Germinal center (tissue), 1 donor: ENCODE measurements at regions not wholly inside any gene's neighbourhood (a gene's known extent, or its start where the extent isn't known, plus 50 kb on each side); places are given as distances from the start of the nearest gene placed in this dataset.
"Not testable (repeated sequence)": the region's sequence is repeated elsewhere in the genome, so short reads cannot be mapped to it uniquely, and the experiment has no call there.

Experiments used
- DNase-seq: peaks from one replicate; pipeline ENCODE4 v3.0.0; 2012; ENCODE audit warnings: mixed read lengths, low spot score

DNA sequence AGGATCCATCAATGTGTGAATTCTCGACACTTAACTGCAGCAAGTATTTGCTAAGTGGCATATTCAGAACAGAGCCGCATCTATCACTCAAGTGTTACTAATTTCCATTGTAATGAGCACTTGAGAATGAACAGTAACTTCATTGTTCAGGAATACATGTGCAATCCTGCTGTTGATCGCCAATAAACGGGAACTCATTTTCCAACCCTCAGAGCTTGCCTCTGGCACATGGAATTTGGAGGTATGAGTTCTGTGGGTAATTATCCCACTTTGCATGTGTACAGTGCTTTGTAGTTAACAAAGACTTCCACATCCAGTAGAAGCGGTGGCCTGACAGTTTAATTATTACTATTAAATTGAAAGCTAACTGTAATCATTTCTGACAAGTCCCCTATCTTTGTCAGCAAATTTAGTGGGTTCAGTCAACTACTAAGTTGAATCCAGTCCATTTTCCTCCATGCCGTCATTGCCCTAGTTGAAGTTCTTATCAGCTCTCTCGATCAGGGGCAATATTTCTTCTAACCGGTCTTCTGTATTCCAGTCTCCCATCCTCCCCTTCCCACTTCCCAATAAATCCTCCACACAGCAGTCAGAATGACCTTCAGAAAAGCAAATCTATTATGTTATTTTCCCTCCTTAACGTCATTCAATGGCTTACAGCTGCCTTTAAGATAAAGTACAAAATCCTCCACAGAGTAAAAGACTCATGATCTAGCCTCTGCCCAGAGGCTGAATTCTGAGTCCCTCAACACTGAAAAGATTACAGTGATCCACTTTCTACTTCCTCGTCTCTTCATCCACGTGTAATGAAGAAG, 62.4 kb upstream of the GBA3 start:
- not testable (repeated sequence) for DNase-seq

DNA sequence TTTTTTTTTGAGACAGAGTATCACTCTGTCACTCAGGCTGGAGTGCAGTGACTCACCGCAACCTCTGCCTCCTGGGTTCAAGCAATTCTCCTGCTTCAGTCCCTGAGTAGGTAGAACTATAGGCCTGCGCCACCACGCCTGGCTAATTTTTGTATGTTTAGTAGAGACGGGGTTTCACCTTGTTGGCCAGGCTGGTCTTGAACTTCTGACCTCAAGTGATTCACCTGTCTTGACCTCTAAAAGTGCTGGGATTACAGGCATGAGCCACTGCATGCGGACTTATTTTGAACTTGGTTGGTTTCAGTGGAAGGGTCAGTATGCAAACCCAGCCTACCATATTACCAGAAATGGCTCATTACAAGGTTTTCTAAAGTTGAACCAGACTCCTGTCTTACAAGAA, 61.6 kb upstream of the GBA3 start:
- not testable (repeated sequence) for DNase-seq

DNA sequence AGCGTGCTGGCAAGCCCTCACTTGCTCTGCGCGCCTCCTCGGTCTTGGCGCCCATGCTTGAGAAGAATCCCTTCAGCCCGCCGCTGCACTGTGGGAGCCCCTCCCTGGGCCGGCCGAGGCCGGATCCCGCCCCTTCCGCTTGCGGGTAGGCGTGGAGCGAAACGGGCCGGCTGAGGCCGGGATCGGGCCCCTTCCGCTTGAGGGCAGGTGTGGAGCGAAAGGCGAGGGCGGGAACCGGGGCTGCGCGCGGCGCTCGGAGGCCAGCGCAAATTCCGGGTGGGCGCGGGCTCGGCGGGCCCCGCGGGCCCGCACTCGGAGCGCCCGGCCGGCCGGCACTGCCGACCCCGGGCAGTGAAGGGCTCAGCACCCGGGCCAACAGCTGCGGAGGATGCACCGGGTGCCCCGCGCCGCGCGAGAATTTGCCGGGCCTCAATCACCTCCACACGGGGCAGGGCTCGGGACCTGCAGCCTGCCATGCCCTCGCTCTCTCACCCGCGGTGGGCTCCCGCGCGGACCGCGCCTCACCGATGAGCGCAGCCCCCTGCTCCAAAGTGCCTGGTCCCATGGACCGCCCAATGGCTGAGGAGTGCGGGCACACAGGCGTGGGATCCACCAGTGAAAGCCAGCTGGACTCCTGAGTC, 58.1 kb upstream of the GBA3 start:
- no peak for DNase-seq

DNA sequence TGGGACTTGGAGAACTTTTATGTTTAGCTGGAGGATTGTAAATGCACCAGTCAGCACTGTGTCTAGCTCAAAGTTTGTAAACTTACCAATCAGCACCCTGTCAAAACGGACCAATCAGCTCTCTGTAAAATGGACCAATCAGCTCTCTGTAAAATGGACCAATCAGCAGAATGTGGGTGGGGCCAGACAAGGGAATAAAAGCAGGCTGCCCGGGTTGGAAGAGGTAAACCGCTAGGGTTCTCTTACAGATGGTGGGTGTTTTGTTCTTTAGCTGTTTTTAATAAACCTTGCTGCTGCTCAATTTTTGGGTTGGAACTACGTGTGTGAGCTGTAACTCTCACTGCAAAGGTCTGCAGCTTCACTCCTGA, 57.6 kb upstream of the GBA3 start:
- not testable (repeated sequence) for DNase-seq

DNA sequence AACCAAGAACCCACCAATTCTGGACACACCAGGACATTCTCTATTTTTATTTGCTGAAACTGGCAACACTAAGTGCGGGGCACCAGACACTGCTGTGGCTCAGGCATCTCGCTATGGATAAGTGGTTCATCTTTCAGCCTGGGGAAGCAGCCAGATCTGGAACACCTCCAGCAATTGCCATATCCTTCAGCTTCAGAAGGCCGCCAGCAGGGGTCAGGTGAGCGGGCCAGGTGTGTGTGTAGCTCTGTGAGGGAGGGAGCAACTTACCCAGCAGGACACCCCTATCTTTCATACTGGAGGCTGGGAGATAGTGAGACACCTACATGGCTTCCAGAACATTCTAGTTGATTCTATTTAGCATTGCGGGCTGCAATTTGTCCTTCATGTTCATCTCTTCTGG, 57.0 kb upstream of the GBA3 start:
- DNase-seq: no peak

DNA sequence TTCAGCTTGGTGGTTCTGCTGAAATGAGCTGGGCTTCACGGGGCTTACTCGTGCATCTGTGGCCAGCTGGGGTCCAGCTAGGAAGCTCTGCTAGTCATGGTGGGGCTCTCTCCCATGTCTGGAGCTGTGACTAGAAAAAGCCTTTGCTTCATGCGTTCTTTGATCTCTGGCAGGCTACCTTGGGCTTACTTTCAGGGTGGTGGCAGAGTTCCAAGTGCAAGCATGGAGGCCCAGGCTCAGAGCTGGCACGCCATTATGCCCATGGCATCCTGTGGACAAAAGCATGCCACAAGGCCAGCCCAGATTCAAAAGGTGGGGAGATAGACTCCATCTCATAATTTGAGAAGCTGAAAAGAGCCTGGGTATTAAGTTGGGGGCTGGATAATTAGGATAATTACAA, 55.4 kb upstream of the GBA3 start:
- DNase-seq: no peak
